Calu3 (cell line): ENCODE measurements at regions not wholly inside any gene's neighbourhood (a gene's known extent, or its start where the extent isn't known, plus 50 kb on each side); places are given as distances from the start of the nearest gene placed in this dataset.
"Not testable (repeated sequence)": the region's sequence is repeated elsewhere in the genome, so short reads cannot be mapped to it uniquely, and the experiment has no call there.

Experiments used
- BruUV-seq: library from RNA; stranded (reverse); fragments of 400-500 nt; replicated peaks from 2 replicates; lab custom pipeline; 2021; lab: Mats Ljungman, UMichigan
- CTCF ChIA-PET: fragments of 300-600 bp; sonication (Branson Sonifier 250); formaldehyde crosslinking; loops from one replicate; lab custom pipeline; 2022; ENCODE audit warnings: antibody characterized with exemption; lab: Charles Lee
- DNase-seq: peaks from one replicate; pipeline ENCODE4 v3.0.0; 2022
- H3K27ac Mint-ChIP-seq: one replicate; pipeline ENCODE4 v1.8.0; 2022; ENCODE audit warnings: mixed read lengths; ENCODE audit not compliant: unreplicated experiment
- H3K27me3 Mint-ChIP-seq: one replicate; pipeline ENCODE4 v1.8.0; 2022; ENCODE audit warnings: mixed read lengths; ENCODE audit not compliant: unreplicated experiment
- H3K36me3 Mint-ChIP-seq: one replicate; pipeline ENCODE4 v1.8.0; 2022; ENCODE audit warnings: mild to moderate bottlenecking, moderate library complexity, mixed read lengths; ENCODE audit not compliant: insufficient read depth, unreplicated experiment
- H3K4me1 Mint-ChIP-seq: one replicate; pipeline ENCODE4 v1.8.0; 2022; ENCODE audit warnings: mild to moderate bottlenecking, low read depth, mixed read lengths; ENCODE audit not compliant: unreplicated experiment
- H3K4me3 Mint-ChIP-seq: one replicate; pipeline ENCODE4 v1.8.0; 2022; ENCODE audit warnings: mild to moderate bottlenecking, low read depth, moderate library complexity, mixed read lengths; ENCODE audit not compliant: unreplicated experiment
- H3K9me3 Mint-ChIP-seq: one replicate; pipeline ENCODE4 v1.8.0; 2022; ENCODE audit warnings: low read depth, mixed read lengths; ENCODE audit not compliant: unreplicated experiment
- CTCF ChIP-seq: fragments of 200-600 bp; IDR thresholded peaks from one replicate; pipeline ENCODE4 v1.8.0; 2022; ENCODE audit warnings: antibody characterized with exemption; ENCODE audit not compliant: unreplicated experiment
- intact Hi-C: fragments of 100-400 bp; cut with micrococcal nuclease; formaldehyde crosslinking; loops from one replicate; pipeline ENCODE4 v1.10.0; 2022; ENCODE audit not compliant: unreplicated experiment

GRCh38 chr2:138078153-138078552 is 113.9 kb downstream of the HNMT start:
- no peak for DNase-seq

GRCh38 chr2:138079976-138080375 is 115.7 kb downstream of the HNMT start:
- H3K4me3 Mint-ChIP-seq, result no peak overlapping the region
- CTCF ChIA-PET, result no interaction called here
- no peak for DNase-seq
- H3K36me3 Mint-ChIP-seq, result no peaks in the 10 kb centered on the region
- BruUV-seq, result no TSS peak
- H3K9me3 Mint-ChIP-seq, result peaks cover 2% of the 10 kb centered on the region
- H3K27ac Mint-ChIP-seq, result no peak overlapping the region
- H3K27me3 Mint-ChIP-seq, result no peaks in the 10 kb centered on the region
- intact Hi-C loops, result no loop called here
- TF ChIP-seq CTCF, result no peak
- H3K4me1 Mint-ChIP-seq, result no peaks in the 10 kb centered on the region

More at GRCh38 chr2:138078153-138078552, 113.9 kb downstream of the HNMT start:
- H3K9me3 Mint-ChIP-seq, result peaks cover 2% of the 10 kb centered on the region
- no peak overlapping the region for H3K4me3 Mint-ChIP-seq
- no peaks in the 10 kb centered on the region for H3K36me3 Mint-ChIP-seq
- CTCF ChIA-PET, result interaction anchor here (1.2 kb wide), 1 partner anchor 18 kb away, joined by 3 read pairs; no protein-coding TSS in a partner anchor
- H3K27ac Mint-ChIP-seq, result no peak overlapping the region
- intact Hi-C loops, result no loop called here
- no peaks in the 10 kb centered on the region for H3K27me3 Mint-ChIP-seq
- H3K4me1 Mint-ChIP-seq, result no peaks in the 10 kb centered on the region
- no peak for TF ChIP-seq CTCF
- BruUV-seq, result no TSS peak

GRCh38 chr2:138081225-138082073 is 117.2 kb downstream of the HNMT start:
- peaks cover 9% of the 10 kb centered on the region for H3K4me1 Mint-ChIP-seq
- H3K36me3 Mint-ChIP-seq, result no peaks in the 10 kb centered on the region
- no TSS peak for BruUV-seq
- intact Hi-C loops, result no loop called here
- H3K27ac Mint-ChIP-seq, result no peak overlapping the region
- no peak overlapping the region for H3K4me3 Mint-ChIP-seq
- no peak for TF ChIP-seq CTCF
- H3K9me3 Mint-ChIP-seq, result no peaks in the 10 kb centered on the region
- DNase-seq, result no peak
- H3K27me3 Mint-ChIP-seq, result no peaks in the 10 kb centered on the region
- CTCF ChIA-PET, result no interaction called here

GRCh38 chr2:138084206-138084605 is 119.9 kb downstream of the HNMT start:
- CTCF ChIA-PET, result no interaction called here
- Mint-ChIP-seq H3K36me3 (no peaks in the 10 kb centered on the region), H3K27ac (no peak overlapping the region), H3K27me3 (no peaks in the 10 kb centered on the region), H3K9me3 (no peaks in the 10 kb centered on the region), H3K4me1 (peaks cover 9% of the 10 kb centered on the region), H3K4me3 (no peak overlapping the region)
- BruUV-seq, result no TSS peak
- DNase-seq, result no peak
- intact Hi-C loops, result no loop called here
- no peak for TF ChIP-seq CTCF

GRCh38 chr2:138085441-138085840 is 121.2 kb downstream of the HNMT start:
- H3K4me1 Mint-ChIP-seq, H3K9me3 Mint-ChIP-seq, BruUV-seq, H3K27me3 Mint-ChIP-seq, H3K4me3 Mint-ChIP-seq, intact Hi-C loops, H3K36me3 Mint-ChIP-seq, H3K27ac Mint-ChIP-seq, CTCF ChIA-PET, DNase-seq: not testable (repeated sequence)
